ENCODE measurements at regions not wholly inside any gene's neighbourhood (a gene's known extent, or its start where the extent isn't known, plus 50 kb on each side); places are given as distances from the start of the nearest gene placed in this dataset.

DNA sequence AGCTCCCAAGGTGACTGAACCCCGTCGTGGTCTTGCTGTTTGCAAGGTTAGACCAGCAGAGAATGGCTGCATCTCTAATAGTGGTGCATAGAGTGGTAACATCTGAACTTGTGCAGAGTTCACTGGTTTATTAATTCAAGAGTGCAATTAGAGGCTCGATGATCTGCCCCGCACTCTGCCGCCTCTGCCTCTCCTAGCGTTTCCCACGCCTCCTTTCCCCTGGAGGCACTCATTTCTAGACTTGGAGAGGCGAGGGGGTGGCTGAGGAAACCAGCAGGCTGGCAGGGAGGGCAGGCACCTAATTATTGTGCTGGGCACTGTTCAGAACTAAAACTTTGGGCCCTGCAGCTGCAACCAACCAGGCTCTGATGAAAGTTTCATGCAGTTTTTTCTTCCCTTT lies 363.5 kb upstream of the EEF2KMT start:
- TF ChIP-seq, protein P1, sequence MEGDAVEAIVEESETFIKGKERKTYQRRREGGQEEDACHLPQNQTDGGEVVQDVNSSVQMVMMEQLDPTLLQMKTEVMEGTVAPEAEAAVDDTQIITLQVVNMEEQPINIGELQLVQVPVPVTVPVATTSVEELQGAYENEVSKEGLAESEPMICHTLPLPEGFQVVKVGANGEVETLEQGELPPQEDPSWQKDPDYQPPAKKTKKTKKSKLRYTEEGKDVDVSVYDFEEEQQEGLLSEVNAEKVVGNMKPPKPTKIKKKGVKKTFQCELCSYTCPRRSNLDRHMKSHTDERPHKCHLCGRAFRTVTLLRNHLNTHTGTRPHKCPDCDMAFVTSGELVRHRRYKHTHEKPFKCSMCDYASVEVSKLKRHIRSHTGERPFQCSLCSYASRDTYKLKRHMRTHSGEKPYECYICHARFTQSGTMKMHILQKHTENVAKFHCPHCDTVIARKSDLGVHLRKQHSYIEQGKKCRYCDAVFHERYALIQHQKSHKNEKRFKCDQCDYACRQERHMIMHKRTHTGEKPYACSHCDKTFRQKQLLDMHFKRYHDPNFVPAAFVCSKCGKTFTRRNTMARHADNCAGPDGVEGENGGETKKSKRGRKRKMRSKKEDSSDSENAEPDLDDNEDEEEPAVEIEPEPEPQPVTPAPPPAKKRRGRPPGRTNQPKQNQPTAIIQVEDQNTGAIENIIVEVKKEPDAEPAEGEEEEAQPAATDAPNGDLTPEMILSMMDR (conservative IDR thresholded peaks at IDR 0.05; ENCODE audit: low read length) = no peak
- TF ChIP-seq EZH2phosphoT487 (IDR thresholded peaks at IDR 0.05; ENCODE audit: borderline replicate concordance, low read depth, low read length) = no peak
